Tibial nerve (tissue), 4 donors: ENCODE measurements at regions not wholly inside any gene's neighbourhood (a gene's known extent, or its start where the extent isn't known, plus 50 kb on each side); places are given as distances from the start of the nearest gene placed in this dataset.

Experiments used
- DNase-seq, 2 donors: peaks; one replicate each; pipeline ENCODE4 v3.0.0-alpha.2; 2019; ENCODE audit warnings: low spot score in 2 of 2
- H3K27ac ChIP-seq, 4 donors: fragments of 200-600 bp; sonication (generic) in 3 of 4; one replicate each; pipeline ENCODE4 v1.5.1; 2017 to 2019; ENCODE audit warnings: mild to moderate bottlenecking in 1 of 4
- H3K27me3 ChIP-seq, 2 donors: fragments of 200-600 bp; sonication (generic) in 1 of 2; one replicate each; pipeline versions ENCODE4 v1.5.1 to v1.6.0; 2017 to 2019
- H3K36me3 ChIP-seq, 3 donors: fragments of 200-600 bp; sonication (generic); one replicate each; pipeline ENCODE4 v1.5.1; 2018 to 2019
- H3K4me1 ChIP-seq, 4 donors: fragments of 200-600 bp; sonication (generic) in 3 of 4; one replicate each; pipeline ENCODE4 v1.5.1; 2017 to 2019
- H3K4me3 ChIP-seq, 4 donors: fragments of 200-600 bp; sonication (generic) in 3 of 4; one replicate each; pipeline ENCODE4 v1.5.1; 2017 to 2019; ENCODE audit warnings: mild to moderate bottlenecking in 1 of 4, moderate library complexity in 1 of 4
- H3K9me3 ChIP-seq, 4 donors: fragments of 200-600 bp; sonication (generic) in 3 of 4; one replicate each; pipeline ENCODE4 v1.5.1; 2017 to 2019
- CTCF ChIP-seq, 5 experiments: fragments of 200-600 bp in 3 of 5; fragments of 450-650 bp in 2 of 5; sonication (generic) in 3 of 5; IDR thresholded peaks; one replicate each; pipeline ENCODE4 v1.5.1; 2016 to 2019; ENCODE audit warnings: antibody characterized with exemption in 5 of 5, mild to moderate bottlenecking in 3 of 5, moderate library complexity in 2 of 5
- EP300 ChIP-seq, 2 donors: sonication (generic); formaldehyde crosslinking; IDR thresholded peaks; one replicate each; pipeline ENCODE4 v1.6.1; 2017; ENCODE audit warnings: antibody characterized with exemption in 2 of 2, mild to moderate bottlenecking in 1 of 2
- POLR2A ChIP-seq, 2 donors: fragments of 450-650 bp; IDR thresholded peaks; one replicate each; pipeline ENCODE4 v1.6.1; 2017; ENCODE audit warnings: antibody characterized with exemption in 2 of 2, mild to moderate bottlenecking in 2 of 2, moderate library complexity in 2 of 2
- WGBS, 2 donors: methylation state at CpG; one replicate each; pipeline ENCODE4 v1.1.5; 2018; 5-methylcytosine and 5-hydroxymethylcytosine counted together

DNA sequence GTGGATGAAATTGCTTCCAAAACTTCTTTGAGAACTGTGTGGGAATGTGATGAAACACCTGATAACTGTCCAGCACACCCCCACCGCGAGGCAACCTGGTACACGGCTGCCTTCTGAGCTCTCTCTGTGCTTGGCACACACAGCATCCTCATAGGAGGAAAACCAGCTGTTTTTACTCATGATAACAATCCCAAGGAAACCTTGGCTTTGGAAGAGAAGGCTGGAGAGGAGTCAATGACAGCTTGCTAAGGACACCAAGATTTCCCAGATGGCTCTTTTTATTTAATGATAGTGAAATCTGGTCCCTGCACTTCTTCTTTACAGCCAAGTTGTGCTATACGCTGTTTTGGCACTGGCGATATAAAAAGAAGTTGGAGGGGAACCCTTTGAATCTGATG, 232.5 kb upstream of the FN1 start:
- no peak overlapping the region for H3K27ac ChIP-seq
- H3K4me3 ChIP-seq, result no peak overlapping the region
- H3K4me1 ChIP-seq, result peaks cover 0 to 4% (median 0%) of the 10 kb centered on the region in 4 donors
- H3K36me3 ChIP-seq, result no peaks in the 10 kb centered on the region
- H3K27me3 ChIP-seq, result no peaks in the 10 kb centered on the region
- WGBS, 2 donors, result 73 to 80% methylated on average over 5 of the region's 5 CpGs
- TF ChIP-seq CTCF (IDR thresholded peaks at IDR 0.05) (no peak), EP300 (IDR thresholded peaks at IDR 0.05) (no peak), POLR2A (IDR thresholded peaks at IDR 0.05) (no peak)
- H3K9me3 ChIP-seq, result peaks cover 0 to 8% (median 0%) of the 10 kb centered on the region in 4 donors
- no peak for DNase-seq

GRCh38 chr2:215667585-215668377, 231.9 kb upstream of the FN1 start:
- no peak for TF ChIP-seq EP300 (IDR thresholded peaks at IDR 0.05)
- no peak for TF ChIP-seq CTCF (IDR thresholded peaks at IDR 0.05)
- no peak for TF ChIP-seq POLR2A (IDR thresholded peaks at IDR 0.05)
- H3K4me3 ChIP-seq, result no peak overlapping the region
- peaks cover 0 to 4% (median 0%) of the 10 kb centered on the region in 4 donors for H3K9me3 ChIP-seq
- H3K27me3 ChIP-seq, result no peaks in the 10 kb centered on the region
- DNase-seq, result no peak
- H3K36me3 ChIP-seq, result no peaks in the 10 kb centered on the region
- no peak overlapping the region for H3K27ac ChIP-seq
- peaks cover 0 to 4% (median 0%) of the 10 kb centered on the region in 4 donors for H3K4me1 ChIP-seq
- WGBS, 2 donors, result 70 to 72% methylated on average over 10 of the region's 10 CpGs

- no peak for DNase-seq
- no peak overlapping the region for H3K4me3 ChIP-seq
- H3K27ac ChIP-seq, result peak overlapping the region in 1 of 4 donors; percentile 49
- H3K27me3 ChIP-seq, result no peaks in the 10 kb centered on the region
- H3K36me3 ChIP-seq, result no peaks in the 10 kb centered on the region
- 66 to 68% methylated on average over 3 of the region's 3 CpGs for WGBS, 2 donors
- H3K9me3 ChIP-seq, result no peaks in the 10 kb centered on the region
- no peak for TF ChIP-seq CTCF (IDR thresholded peaks at IDR 0.05)
- peak in 1 of 2 donors; percentile 56 for TF ChIP-seq EP300 (IDR thresholded peaks at IDR 0.05)
- no peak for TF ChIP-seq POLR2A (IDR thresholded peaks at IDR 0.05)
- peaks cover 0 to 4% (median 0%) of the 10 kb centered on the region in 4 donors for H3K4me1 ChIP-seq
Observed at GRCh38 chr2:215664847-215665525, 229.1 kb upstream of the FN1 start.

DNA sequence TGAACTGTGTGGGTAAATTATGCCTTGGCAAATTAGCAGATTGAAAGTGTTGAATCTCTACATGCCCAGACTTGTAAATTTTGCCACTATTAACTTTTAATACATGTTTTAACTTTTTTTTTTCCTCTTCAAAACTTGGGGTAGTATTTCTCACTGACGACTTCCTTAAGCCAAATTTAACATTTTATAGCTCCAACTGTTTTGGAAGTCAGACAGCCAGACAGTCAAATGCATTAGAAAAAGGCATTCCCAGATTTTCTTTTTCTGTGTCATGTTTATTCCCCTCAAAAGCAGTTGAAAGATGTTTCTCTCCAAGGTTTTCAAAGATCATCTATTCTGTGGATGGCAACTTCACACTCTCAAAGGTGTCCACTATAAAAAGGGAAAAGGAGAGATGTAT, 226.8 kb upstream of the FN1 start:
- Histone ChIP-seq H3K4me3 (no peak overlapping the region), H3K27me3 (no peaks in the 10 kb centered on the region), H3K9me3 (no peaks in the 10 kb centered on the region), H3K36me3 (no peaks in the 10 kb centered on the region), H3K27ac (no peak overlapping the region), H3K4me1 (peaks cover 0 to 4% (median 2%) of the 10 kb centered on the region in 4 donors)
- TF ChIP-seq CTCF (IDR thresholded peaks at IDR 0.05) (no peak), POLR2A (IDR thresholded peaks at IDR 0.05) (no peak), EP300 (IDR thresholded peaks at IDR 0.05) (no peak)
- no peak for DNase-seq
- 52 to 69% methylated on average over 1 of the region's 1 CpG for WGBS, 2 donors

DNA sequence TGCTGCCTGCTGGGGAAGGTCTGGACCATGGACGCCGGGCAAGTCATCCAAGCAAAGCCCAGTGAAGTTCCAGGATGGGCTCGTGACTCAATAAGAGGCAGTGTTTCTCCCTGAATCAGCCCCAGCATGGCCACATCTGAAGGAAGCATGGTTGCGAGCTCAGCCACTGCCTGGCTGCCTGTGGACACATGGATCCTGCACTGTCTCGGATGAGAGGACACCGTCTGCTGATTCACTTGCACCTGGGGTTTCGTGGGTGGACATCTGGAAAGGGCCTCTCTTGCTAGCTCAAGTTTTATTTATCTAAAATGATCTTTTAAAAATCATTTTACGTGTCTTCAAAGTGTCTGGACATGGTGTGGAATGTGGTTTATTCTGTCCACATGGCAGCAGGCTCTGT, 224.8 kb upstream of the FN1 start:
- H3K9me3 ChIP-seq, result no peaks in the 10 kb centered on the region
- no peak for DNase-seq
- no peak overlapping the region for H3K27ac ChIP-seq
- WGBS, 2 donors, result 87 to 90% methylated on average over 8 of the region's 8 CpGs
- H3K4me3 ChIP-seq, result no peak overlapping the region
- TF ChIP-seq EP300 (IDR thresholded peaks at IDR 0.05) (no peak), CTCF (IDR thresholded peaks at IDR 0.05) (no peak), POLR2A (IDR thresholded peaks at IDR 0.05) (no peak)
- no peaks in the 10 kb centered on the region for H3K27me3 ChIP-seq
- H3K4me1 ChIP-seq, result peaks cover 0 to 4% (median 2%) of the 10 kb centered on the region in 4 donors
- H3K36me3 ChIP-seq, result no peaks in the 10 kb centered on the region
